Activated CD8-positive, alpha-beta memory T cell treated with anti-CD3 and anti-CD28 coated beads for 1 hour (primary cell): ENCODE measurements at regions not wholly inside any gene's neighbourhood (a gene's known extent, or its start where the extent isn't known, plus 50 kb on each side); places are given as distances from the start of the nearest gene placed in this dataset.

Experiments
- DNase-seq, 2 donors: peaks; one replicate each; pipeline ENCODE4 v3.0.0-alpha.2; 2020; ENCODE audit warnings: low read depth in 1 of 2; ENCODE audit errors: extremely low read depth in 1 of 2

GRCh38 chr1:184267747-184268146 lies 119.1 kb upstream of the C1orf21 start:
- no peak for DNase-seq

GRCh38 chr1:184270556-184270955 lies 116.3 kb upstream of the C1orf21 start:
- no peak for DNase-seq

- DNase-seq: no peak
Measured at GRCh38 chr1:184272175-184272866, 114.5 kb upstream of the C1orf21 start.

GRCh38 chr1:184276416-184276815 lies 110.4 kb upstream of the C1orf21 start:
- DNase-seq: no peak

- DNase-seq: no peak
Measured at GRCh38 chr1:184279911-184280458, 106.8 kb upstream of the C1orf21 start.

GRCh38 chr1:184283999-184284398 lies 102.8 kb upstream of the C1orf21 start:
- no peak for DNase-seq

- DNase-seq: no peak
Measured at GRCh38 chr1:184284900-184285299, 101.9 kb upstream of the C1orf21 start.

GRCh38 chr1:184285401-184286087 lies 101.3 kb upstream of the C1orf21 start:
- no peak for DNase-seq

GRCh38 chr1:184287001-184287400 lies 99.8 kb upstream of the C1orf21 start:
- no peak for DNase-seq

- DNase-seq: no peak
Measured at GRCh38 chr1:184289825-184290550, 96.8 kb upstream of the C1orf21 start.

GRCh38 chr1:184291701-184292100 lies 95.1 kb upstream of the C1orf21 start:
- no peak for DNase-seq

GRCh38 chr1:184292101-184292500 lies 94.7 kb upstream of the C1orf21 start:
- DNase-seq: no peak

GRCh38 chr1:184294101-184294500 lies 92.7 kb upstream of the C1orf21 start:
- DNase-seq: no peak

GRCh38 chr1:184296466-184297243 lies 90.2 kb upstream of the C1orf21 start:
- DNase-seq: no peak

GRCh38 chr1:184297244-184297750 lies 89.5 kb upstream of the C1orf21 start:
- no peak for DNase-seq

GRCh38 chr1:184298440-184299405 lies 88.1 kb upstream of the C1orf21 start:
- no peak for DNase-seq

- no peak for DNase-seq
Measured at GRCh38 chr1:184299406-184299790, 87.4 kb upstream of the C1orf21 start.

GRCh38 chr1:184299796-184300195 lies 87.0 kb upstream of the C1orf21 start:
- DNase-seq: no peak

GRCh38 chr1:184300446-184300845 lies 86.4 kb upstream of the C1orf21 start:
- no peak for DNase-seq

GRCh38 chr1:184301227-184301626 lies 85.6 kb upstream of the C1orf21 start:
- DNase-seq: no peak
